HG03520 (cell line): ENCODE measurements at regions not wholly inside any gene's neighbourhood (a gene's known extent, or its start where the extent isn't known, plus 50 kb on each side); places are given as distances from the start of the nearest gene placed in this dataset.

Experiments used
- ATAC-seq: cut with Tn5 transposase; IDR thresholded peaks from one replicate; pipeline ENCODE4 v1.9.1; 2021; ENCODE audit warnings: mild to moderate bottlenecking, moderate library complexity; ENCODE audit not compliant: unreplicated experiment

DNA sequence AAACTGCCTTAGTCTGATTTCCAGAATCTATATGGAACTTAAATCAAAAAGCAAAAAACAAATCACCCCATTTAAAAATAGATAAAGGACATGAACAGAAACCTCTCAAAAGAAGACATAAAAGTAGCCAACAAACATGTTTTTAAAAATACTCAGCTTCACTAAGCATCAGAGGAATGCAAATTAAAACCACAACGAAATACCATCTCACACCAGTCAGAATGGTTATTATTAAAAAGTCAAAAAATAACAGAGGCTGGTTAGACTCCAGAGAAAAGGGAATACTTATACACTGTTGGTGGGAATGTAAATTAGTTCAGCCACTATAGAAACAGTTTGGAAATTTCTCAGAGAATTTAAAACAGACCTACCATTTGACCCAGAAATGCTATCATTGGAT is 367.9 kb downstream of the ZIC4 start:
- no peak for ATAC-seq

DNA sequence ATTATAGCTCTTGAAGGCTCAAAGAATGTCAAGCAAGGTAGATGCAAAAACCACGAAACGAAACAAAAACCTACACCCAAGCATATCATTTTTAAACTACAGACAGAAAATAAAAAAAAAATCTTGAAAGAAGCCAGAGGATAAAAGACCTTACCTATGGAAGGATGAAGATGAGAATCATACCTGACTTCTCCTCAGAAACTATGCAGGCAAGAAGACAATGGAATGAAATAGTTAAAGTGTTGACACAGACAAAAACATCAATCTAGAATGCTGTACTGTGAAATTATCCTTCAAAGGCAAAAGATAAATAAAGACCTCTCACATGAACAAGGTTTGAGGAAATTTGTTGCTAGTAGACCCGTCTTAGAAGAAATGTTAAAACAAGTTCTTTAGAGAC is 372.0 kb downstream of the ZIC4 start:
- no peak for ATAC-seq

DNA sequence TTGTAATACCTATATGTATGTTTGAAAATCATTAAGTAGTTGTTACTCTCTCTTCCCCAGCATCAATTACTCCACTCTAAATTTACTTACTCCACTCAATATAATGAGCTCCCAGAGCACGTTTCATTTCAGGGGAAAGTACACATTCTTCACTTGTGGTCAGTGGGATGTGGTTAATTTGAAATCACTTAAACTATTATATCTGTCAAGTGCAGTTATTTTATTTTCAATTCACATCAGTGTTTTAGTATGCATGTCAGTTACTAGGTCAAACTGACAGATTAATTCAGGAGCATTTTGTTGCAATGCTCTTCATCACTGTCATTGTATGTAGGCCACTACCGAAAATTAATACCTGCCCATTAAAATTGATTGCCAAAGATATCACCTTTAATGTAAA is 376.1 kb downstream of the ZIC4 start:
- no peak for ATAC-seq

DNA sequence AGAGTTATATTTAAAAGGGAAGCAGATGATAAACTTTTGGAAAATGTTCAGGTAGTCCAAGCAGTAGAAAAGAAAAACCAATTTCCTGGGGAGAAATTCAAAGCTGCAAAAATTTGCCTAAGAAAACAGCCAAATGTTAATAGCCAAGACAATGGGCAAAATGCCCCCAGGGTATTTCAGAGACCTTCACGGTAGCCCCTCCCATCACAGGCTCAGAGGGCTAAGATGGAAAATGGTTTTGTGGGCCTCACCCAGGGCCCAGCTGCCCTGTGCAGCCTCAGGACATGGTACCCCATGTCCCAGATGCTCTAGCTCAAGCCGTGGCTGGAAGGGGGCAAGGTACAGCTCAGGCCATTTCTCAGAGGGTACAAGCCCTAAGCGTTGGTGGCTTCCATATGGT is 391.0 kb downstream of the ZIC4 start:
- ATAC-seq: no peak

DNA sequence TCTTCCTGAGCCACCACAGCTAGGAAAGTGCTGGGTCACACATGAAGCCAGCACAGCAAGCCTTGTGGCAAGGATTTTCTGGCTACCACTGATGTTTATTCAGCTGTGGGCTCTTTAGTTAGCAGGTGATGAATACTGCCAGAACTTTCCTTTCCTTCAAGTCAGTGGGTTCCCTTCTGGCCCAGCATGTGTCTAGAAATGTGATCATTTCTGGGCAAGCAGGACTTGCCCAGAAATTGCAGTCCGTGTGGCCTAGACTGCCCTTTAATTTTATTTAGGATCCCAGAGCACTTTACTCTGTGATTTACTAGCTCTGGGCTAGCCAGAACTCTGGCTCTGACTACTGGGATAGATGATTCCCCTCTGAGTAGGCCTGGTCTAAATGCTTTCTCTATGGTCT is 397.5 kb downstream of the ZIC4 start:
- no peak for ATAC-seq

DNA sequence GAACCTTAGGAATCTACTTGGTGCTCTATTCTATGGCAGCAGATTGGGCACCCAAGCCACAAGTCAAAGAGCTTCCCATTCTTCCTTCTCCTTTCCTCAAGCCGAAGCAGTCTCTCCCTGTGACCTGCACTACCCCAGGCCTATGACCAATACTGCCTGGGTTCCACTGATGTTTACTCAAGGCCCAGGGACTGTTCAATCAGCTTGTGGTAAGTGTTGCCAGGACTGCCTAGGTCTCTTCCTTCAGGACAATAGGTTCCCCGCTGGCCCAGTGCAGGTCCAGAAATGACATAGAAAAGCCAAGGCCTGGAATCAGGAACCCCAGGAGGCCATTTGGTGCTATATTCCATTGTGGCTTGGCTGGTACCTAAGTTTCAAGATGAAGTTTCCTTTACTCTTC is 397.9 kb downstream of the ZIC4 start:
- ATAC-seq: no peak

DNA sequence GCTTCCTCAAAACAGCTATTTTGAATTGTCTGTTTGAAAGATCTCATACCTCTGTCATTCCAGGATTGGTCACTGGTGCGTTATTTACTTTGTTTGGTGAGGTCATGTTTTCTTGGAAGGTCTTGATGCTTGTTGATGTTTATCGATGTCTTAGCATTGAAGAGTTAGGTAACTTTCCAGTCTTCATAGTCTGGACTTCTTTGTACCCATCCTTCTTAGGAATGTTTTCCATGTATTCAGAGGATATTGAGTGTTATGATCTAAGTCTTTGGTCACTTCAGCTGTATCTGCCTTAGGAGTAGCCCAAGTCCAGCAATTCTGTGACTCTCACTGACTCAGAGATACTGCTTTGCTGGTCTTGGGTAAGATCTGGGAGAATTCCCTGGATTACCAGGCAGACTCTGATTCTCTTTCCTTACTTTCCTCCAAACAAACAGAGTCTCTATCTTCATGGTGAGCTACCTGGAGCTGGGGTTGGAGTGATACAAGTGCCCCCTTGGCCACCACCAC is 398.6 kb downstream of the ZIC4 start:
- no peak for ATAC-seq

DNA sequence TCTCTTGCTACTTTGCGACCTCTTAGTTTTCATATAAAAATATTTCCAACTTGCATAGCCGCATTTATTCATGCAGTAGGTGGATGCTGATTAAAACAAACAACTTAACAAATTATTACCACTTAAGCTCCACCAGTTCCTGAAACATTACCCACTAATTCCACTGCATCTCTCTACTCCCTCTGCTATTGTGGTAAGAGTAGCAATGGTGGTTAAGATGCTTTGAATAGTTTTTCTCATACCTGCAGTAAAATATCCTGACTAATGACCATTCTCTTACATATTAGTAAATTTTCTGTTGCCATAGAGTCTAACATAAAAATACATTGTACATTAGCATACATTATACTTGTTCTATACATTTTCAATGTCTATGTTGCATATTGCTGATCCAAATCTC is 397.6 kb upstream of the PLSCR5 start:
- no peak for ATAC-seq

DNA sequence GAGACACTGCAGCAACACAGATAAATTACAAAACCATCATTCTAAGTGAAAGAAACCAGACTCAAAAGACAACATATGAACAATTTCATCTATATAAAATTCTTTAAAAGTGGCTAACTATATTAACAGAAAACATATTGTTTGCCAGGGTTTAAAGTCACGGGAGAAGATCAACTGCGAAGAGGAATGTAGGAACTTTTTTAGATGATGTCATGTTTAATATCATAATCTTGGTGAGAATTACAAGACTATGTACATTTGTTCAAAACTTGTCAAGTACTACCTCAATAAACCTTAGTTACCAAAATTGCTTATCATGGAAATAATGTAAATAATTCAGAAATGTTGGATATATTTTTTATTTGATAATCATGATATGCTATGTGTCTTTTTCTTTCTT is 395.1 kb upstream of the PLSCR5 start:
- no peak for ATAC-seq

DNA sequence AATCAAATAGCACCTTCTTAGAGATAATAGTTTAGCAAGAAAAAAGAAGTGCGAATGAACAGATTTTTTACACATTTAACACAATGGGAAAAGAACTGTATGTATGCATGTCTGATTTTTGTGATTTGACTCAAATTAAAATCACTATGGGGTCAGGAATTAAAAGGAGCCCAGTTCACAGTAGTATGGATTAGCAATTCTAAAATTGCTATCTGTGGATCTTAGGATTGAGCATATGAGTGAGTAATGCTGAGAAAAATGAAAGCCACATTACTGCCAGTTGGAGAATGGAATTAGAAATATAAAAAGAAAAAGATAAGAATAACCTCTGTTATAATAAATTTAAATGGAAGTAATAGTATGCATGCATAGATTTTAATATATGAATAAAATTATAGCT is 386.8 kb upstream of the PLSCR5 start:
- no peak for ATAC-seq

DNA sequence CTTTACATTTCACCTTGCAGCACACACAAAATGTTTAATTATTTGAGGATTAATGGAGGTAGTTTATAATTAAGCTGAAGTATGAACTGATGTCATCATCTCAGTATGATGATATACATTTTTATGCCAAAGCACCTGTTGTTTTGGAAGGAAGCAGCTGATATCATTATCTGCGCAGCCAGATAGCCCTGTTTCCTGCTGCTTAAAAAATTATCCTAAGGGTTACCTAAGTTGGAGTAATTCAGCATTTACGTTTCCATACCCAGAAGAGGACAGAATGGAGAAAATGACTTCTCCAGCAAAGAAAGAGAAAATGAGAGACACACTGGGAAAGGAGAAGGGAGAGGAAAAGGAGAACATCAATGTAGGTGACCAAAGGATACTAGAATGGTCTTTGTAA is 370.3 kb upstream of the PLSCR5 start:
- ATAC-seq: no peak

DNA sequence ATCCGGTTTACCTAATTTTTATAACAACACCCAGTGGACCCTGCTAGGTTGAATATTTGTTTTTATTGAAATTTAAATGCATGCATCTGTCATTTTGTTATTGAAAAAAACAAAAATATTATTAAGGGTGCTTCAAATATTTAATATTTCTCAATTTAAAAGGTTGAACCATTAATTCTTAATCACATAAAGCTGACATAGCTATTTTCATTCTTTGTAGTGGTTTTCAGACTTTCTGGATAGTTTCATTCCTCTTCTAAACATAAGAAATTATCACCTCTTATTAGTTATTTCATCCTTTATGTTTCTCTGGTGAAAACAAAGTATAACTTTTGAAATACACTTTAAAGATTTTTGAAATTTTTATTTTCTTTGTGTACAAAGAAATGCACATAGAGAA is 369.9 kb upstream of the PLSCR5 start:
- ATAC-seq: no peak

DNA sequence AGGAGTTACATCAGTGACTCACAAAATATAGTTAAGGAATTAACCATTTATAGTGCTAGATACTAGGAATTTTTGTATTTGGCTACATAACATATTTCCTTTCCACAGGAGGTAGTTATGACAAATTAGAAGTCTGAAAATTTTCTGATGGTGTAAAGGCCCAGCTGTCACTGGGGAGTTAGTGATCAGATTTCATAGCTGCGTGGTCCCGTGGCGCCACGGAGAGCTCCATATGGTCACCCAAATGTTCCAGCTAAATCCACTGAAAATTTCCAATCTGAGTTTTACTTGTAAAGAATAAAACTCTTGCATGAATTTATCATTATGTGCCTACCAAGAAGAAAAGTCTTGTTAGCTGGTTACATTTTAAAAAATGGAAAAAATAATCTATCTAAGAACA is 368.9 kb upstream of the PLSCR5 start:
- no peak for ATAC-seq

DNA sequence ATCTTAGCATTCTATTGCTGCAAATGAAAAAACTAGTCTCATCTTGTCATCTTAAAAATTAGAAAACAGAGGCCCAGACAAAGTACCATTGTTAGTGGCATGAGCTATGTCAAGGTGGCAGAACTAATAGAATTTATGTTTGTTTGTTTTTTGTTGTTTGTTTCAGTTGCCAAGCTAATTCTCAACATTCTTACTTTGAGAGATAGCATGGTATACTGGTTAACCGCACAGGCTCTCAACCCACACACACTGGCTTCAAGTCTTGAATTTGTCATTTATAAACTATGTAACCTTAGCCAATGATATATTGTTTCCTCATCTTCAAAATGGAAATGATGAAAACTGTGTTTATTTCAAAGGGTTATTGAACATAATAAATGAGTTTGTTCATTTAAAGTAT is 367.6 kb upstream of the PLSCR5 start:
- no peak for ATAC-seq

DNA sequence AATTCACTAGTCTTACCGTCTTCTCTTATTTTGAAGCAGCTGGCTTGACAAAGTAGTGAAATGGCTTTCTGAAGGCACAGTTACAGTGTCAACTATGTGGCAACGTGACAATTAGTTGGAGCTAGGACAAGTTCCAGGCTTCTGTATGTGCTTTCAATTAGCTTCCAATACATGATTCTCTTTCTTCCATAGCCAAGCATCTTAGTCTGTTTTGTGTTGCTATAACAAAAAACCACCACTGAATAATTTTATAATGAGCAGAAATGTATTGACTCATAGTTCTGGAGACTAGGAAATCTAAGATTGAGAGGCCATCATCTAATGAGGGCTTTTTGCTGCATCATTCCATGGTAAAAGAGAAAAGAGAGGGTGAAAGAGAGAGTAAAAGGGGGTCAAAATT is 365.1 kb upstream of the PLSCR5 start:
- no peak for ATAC-seq

DNA sequence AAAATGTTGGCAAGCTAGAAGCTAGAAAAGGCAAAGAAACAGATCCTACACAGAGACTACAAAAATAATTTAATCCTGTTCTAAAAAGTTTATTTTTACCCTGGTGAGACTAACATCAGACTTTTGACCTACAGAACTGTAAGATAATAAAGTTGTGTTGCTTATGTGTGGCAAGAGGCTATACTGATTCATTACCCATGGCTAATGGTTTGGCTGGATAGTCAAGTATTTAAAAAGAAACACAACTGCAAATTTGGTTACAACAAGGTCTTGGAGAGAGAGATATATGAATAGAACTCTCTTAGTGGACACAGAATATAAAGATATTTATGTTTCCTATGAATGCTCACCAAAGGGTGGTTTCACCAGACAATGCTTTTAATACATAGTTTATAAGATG is 364.2 kb upstream of the PLSCR5 start:
- ATAC-seq: no peak

DNA sequence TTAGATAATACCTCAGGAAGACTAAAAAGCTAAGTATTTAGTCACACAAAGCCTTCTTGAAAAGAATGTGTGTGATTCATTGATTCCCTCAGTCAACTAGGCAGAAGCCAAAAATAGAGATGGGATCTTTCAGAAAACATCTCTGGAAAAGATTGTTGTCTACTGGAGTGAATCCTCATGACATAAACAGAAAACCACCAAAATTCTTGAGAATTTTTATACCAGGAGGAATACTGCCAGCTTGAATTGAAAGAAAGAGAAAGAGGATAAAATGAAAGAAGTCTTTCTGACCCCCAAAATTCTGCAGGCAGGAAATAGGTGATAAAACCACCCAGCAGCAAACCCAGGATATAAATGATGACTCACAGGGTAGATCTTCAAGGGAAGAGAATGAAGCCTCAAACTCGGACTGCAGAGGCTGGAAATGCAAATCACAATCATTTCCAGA is 363.1 kb upstream of the PLSCR5 start:
- no peak for ATAC-seq

DNA sequence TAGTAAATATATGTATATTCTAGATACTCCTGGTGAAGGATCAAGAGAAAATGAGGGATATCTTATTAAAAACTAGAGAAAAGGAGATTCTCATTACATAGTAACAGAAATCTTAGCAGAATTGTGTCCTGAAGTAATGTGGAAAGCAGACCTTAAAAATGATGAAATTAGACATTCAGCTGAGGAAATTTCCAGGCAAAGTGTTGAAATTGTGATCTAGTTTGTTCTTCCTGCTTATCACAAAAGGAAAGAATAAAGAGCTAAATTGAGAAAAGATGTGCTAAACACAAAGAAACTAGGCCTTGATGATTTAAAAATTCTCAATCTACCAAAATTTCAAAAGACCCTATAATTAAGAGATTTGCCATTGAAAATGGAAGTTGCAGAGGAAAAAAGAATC is 362.6 kb upstream of the PLSCR5 start:
- no peak for ATAC-seq

DNA sequence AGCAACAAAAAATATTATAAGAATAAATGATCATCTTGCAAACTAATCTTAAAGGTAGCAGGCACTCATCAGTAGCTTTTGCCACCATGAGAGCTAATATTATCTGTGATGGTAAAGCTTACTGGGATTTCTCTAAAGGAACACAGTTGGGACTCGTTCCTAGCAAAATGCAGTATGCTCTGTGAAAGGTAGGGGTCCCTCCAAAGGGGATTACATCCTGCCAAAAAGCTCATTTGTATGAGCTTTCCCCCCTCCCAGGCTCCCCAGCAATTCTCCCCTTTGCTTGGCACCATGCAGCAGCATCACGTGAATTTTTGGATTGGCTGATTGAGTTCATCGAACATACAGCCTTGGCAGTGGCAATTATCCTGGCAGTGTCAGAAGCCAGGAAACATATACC is 361.0 kb upstream of the PLSCR5 start:
- ATAC-seq: no peak

DNA sequence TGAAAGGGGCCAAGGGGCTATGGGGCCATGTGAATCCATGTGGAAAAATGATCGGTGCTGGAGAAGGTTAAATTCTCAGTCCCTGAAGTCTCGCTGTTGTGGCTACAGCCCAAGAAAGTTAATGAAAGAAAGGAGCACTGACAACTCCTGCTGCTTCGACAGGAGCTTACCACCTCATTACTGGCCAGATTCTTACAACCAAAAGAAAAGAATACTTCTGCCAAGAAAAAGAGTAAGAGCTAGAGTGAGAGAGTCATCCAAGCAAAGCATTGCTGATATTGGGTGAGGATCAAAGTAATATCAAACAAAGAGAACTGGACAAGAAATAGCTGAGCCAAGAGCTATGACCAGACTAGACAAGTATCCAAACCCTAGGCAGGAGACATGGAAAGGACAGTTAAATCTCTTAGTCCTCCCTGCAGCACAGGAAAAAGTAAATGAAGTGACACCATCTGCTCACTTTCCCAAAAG is 348.4 kb upstream of the PLSCR5 start:
- no peak for ATAC-seq

DNA sequence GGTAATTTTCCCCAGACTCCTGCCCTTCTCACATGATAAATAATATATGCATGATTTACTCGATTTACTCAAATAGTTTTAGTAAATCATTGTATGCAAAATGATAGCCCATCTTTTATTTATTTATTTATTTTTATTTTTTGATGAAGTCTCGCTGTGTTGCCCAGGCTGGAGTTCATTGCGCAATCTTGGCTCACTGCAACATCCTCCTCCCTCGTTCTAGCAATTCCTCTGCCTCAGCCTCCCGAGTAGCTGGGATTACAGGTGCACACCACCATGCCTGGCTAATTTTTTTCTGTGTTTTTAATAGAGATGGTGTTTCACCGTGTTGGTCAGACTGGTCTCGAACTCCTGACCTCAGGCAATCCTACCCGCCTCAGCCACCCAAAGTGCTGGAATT is 343.8 kb upstream of the PLSCR5 start:
- no peak for ATAC-seq

DNA sequence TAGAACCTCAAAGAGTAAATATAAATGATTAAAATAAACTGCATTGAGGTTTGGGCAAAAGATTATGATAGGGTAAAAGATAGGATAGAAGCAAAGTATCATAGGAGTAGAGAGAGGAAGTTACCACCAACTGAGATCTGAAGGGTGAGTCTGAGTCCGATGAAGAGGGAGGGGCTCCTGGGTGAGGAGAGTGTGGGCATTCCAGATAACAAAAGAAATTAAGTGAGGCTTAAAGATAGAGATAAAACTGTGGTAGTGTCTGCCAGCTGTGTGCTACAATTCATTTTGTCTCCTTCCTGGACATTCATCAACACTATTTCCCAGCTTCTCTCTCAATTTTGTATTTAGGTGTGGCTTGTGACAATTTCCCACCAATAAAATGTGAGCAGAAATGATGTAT is 343.0 kb upstream of the PLSCR5 start:
- no peak for ATAC-seq

DNA sequence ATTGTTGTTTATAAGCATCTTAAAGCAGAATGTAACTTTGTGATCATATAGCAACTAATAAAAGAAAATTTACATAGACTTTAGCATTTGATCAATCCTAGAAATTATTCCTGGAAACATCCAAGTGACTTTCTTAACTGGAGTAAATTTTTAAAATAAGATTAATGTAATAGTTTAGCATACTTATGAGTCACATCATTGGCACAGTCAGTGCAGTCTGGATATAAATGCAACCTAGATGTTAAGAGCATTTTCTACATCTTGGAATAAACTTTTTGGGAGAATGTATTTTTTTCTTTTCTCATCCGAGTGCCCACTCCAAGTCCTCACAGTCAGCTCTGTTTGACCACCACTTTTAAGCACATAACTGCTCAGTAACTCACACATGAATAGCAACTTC is 324.6 kb upstream of the PLSCR5 start:
- no peak for ATAC-seq
